Bronchial epithelial cell (primary cell): ENCODE measurements at regions not wholly inside any gene's neighbourhood (a gene's known extent, or its start where the extent isn't known, plus 50 kb on each side); places are given as distances from the start of the nearest gene placed in this dataset.

Experiments
- DNase-seq: peaks from one replicate; pipeline ENCODE4 v3.0.0-alpha.2; 2010; ENCODE audit warnings: low read depth
- FAIRE-seq: peaks from 2 replicates; lab custom pipeline; 2011; peaks lifted over from hg19 to GRCh38; lab: Jason Lieb, UNC
- H3K27me3 ChIP-seq: 2 replicates; pipeline ENCODE4 v1.5.1; 2011; ENCODE audit warnings: low read length; ENCODE audit not compliant: control insufficient read depth, insufficient read depth
- H3K36me3 ChIP-seq: 2 replicates; pipeline ENCODE4 v1.5.1; 2011; ENCODE audit warnings: low read length; ENCODE audit not compliant: control insufficient read depth, insufficient read depth
- H3K4me3 ChIP-seq: 2 replicates; pipeline ENCODE4 v1.5.1; 2011; ENCODE audit warnings: mild to moderate bottlenecking, low read depth, low read length, control low read depth
- TF ChIP-seq, protein P1 (sequence below): IDR thresholded peaks from 2 replicates; pipeline ENCODE4 v1.5.1; 2011; ENCODE audit warnings: mild to moderate bottlenecking, moderate library complexity, low read length, control low read depth, inconsistent platforms; ENCODE audit not compliant: insufficient read depth, severe bottlenecking

DNA sequence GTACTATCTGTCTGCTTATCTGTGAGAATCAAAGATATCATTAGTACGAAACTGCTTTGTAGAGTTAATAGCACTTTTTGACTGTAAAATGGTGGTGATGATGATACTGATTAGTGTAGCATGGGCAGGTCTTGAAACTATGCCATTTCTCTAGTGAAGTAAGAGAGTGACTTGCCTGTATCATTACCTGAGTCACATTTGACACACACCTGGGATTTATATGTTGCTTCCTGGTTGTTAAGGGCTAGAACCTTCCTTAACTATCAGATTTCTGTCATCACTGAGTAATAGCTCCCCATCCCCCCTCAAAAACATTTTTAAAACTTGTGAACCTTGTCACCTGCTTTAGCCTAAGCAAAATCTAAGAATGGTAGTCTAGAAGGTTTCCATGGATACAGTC is 135.6 kb upstream of the RORB start:
- FAIRE-seq (no peak), DNase-seq (peak; percentile 87)
- TF ChIP-seq, protein P1, sequence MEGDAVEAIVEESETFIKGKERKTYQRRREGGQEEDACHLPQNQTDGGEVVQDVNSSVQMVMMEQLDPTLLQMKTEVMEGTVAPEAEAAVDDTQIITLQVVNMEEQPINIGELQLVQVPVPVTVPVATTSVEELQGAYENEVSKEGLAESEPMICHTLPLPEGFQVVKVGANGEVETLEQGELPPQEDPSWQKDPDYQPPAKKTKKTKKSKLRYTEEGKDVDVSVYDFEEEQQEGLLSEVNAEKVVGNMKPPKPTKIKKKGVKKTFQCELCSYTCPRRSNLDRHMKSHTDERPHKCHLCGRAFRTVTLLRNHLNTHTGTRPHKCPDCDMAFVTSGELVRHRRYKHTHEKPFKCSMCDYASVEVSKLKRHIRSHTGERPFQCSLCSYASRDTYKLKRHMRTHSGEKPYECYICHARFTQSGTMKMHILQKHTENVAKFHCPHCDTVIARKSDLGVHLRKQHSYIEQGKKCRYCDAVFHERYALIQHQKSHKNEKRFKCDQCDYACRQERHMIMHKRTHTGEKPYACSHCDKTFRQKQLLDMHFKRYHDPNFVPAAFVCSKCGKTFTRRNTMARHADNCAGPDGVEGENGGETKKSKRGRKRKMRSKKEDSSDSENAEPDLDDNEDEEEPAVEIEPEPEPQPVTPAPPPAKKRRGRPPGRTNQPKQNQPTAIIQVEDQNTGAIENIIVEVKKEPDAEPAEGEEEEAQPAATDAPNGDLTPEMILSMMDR: no peak
- H3K4me3 ChIP-seq: no peak overlapping the region
- no peaks in the 10 kb centered on the region for H3K27me3 ChIP-seq
- H3K36me3 ChIP-seq: no peaks in the 10 kb centered on the region

DNA sequence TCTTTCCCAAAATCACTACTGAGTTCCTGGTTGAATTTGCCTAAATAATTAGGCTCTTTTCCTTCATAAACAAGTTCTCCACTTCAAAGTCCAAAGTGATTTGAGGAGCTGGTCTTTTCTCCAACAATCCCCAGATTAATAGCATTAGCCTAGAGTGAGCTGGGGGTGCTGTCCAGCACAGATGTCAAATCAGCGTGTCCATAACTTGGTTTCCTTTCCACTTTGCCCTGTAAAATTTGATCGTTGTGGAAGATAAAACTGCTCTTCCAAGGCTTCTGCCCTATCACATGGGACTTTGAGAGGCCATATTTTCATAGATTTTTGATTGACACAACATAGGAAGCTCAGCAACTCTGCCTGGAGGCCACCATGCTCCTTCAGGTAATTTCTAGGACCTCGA is 134.7 kb upstream of the RORB start:
- no peaks in the 10 kb centered on the region for H3K36me3 ChIP-seq
- no peak overlapping the region for H3K4me3 ChIP-seq
- TF ChIP-seq, protein P1: no peak
- H3K27me3 ChIP-seq: no peaks in the 10 kb centered on the region
- DNase-seq: no peak
- no peak for FAIRE-seq

DNA sequence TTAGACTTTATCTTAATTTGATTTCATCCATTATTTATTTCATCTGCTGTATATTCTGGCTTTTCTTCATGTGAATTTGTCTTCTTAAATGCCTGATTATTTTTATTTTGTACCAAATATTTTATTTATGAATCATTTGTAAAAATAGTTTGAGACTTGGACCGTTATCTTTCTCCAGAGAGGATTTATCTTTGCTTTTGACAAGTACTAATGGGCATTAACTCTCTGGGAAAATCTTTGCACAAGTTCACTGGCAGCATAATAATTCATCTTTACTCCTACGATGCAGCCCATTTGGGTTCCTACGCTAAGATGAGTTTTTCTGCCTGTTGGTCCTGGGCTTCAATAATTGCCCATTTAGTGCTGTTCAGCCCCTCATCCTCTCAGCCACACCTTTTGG is 131.0 kb upstream of the RORB start:
- DNase-seq: no peak
- no peak for FAIRE-seq
- H3K4me3 ChIP-seq: no peak overlapping the region
- no peaks in the 10 kb centered on the region for H3K27me3 ChIP-seq
- TF ChIP-seq, protein P1: no peak
- no peaks in the 10 kb centered on the region for H3K36me3 ChIP-seq

DNA sequence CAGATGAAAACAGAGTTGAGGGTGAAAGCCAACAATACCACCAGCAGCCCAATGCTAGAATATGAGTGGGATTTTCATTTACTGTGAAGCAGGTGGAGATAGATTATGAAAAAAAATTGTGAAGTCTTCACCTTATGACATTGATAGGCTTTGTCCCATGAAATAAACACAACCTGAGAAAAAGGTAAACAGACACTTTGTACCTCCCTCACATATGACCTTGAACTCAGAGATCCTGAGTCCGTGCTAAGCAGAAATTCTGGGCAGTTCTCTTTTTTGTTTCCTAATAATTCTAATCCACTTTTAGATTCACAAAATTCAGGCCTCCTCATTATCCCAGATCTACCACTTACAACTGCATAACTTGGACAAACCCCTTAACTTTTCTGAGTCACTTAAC is 127.3 kb upstream of the RORB start:
- DNase-seq (no peak), FAIRE-seq (no peak)
- H3K4me3 ChIP-seq: no peak overlapping the region
- no peaks in the 10 kb centered on the region for H3K36me3 ChIP-seq
- TF ChIP-seq, protein P1: no peak
- H3K27me3 ChIP-seq: no peaks in the 10 kb centered on the region

DNA sequence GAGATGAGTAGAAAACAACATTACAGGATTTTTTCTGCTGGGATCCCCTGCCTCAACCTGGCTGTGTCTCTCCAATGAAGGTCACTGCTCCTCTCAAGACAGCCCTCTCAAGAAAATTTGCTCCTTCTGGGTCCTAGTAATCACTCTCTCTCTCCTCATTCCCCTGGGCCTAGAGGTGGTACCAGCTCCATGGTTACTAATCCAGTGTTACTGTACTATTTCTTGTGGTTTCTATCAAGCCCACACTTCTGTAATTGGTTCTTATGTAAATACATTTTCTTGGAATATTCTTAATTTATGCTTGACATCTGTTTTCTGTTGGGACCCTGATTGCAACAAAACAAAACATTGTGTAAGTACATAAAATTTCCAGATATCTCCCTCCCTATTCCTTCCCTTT is 123.8 kb upstream of the RORB start:
- H3K4me3 ChIP-seq: no peak overlapping the region
- DNase-seq (no peak), FAIRE-seq (no peak)
- H3K36me3 ChIP-seq: no peaks in the 10 kb centered on the region
- TF ChIP-seq, protein P1: no peak
- H3K27me3 ChIP-seq: no peaks in the 10 kb centered on the region

DNA sequence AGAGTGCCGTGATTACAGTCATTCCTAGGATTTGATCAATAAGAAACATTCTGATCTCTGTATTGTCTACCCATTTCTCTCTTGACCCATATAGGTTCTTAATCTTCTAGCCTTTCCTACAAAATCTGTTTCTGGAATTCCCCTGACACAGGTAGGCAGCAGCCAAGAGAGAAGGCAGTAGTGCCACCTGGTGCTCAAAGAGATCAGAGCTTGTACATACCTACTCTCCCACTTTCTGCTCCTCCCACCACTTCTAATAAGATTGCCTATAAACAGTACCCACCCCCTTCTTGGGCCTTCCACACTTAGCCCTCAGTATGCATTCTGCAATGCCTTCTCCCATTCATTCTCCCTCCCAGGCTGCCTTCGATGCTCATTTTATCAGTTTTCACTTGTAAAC is 117.4 kb upstream of the RORB start:
- no peak for FAIRE-seq
- no peak overlapping the region for H3K4me3 ChIP-seq
- TF ChIP-seq, protein P1: peak; percentile 75
- no peaks in the 10 kb centered on the region for H3K36me3 ChIP-seq
- H3K27me3 ChIP-seq: no peaks in the 10 kb centered on the region
- peak; percentile 71 for DNase-seq
